Heart right ventricle (tissue), 16 donors: ENCODE measurements at regions not wholly inside any gene's neighbourhood (a gene's known extent, or its start where the extent isn't known, plus 50 kb on each side); places are given as distances from the start of the nearest gene placed in this dataset.
"Not testable (repeated sequence)": the region's sequence is repeated elsewhere in the genome, so short reads cannot be mapped to it uniquely, and the experiment has no call there.

ENCODE experiments used
- ATAC-seq, 8 donors: fragments of 200-7000 bp; cut with Tn5 transposase; one replicate each; pipeline ENCODE4 v1.9.1; 2020; ENCODE audit warnings: mild to moderate bottlenecking in 8 of 8, moderate library complexity in 8 of 8, moderate number of reproducible peaks in 1 of 8
- DNase-seq, 2 donors: peaks; one replicate each; pipeline ENCODE4 v3.0.0-alpha.2; 2020
- H3K27ac ChIP-seq, 10 donors: fragments of 200-600 bp; sonication (generic) in 2 of 10; one replicate each; pipeline versions ENCODE4 v1.5.0 to v1.8.0; 2020 to 2022; ENCODE audit warnings: mild to moderate bottlenecking in 3 of 10
- H3K27me3 ChIP-seq, 7 donors: fragments of 200-600 bp; one replicate each; pipeline ENCODE4 v1.8.0; 2021 to 2022; ENCODE audit warnings: mild to moderate bottlenecking in 2 of 7
- H3K36me3 ChIP-seq, 9 donors: fragments of 200-600 bp; sonication (generic) in 1 of 9; one replicate each; pipeline versions ENCODE4 v1.5.0 to v1.8.0; 2020 to 2022; ENCODE audit warnings: mild to moderate bottlenecking in 2 of 9
- H3K4me1 ChIP-seq, 9 donors: fragments of 200-600 bp; sonication (generic) in 1 of 9; one replicate each; pipeline versions ENCODE4 v1.5.0 to v1.8.0; 2020 to 2022; ENCODE audit warnings: mild to moderate bottlenecking in 4 of 9
- H3K4me3 ChIP-seq, 10 donors: fragments of 200-600 bp; sonication (generic) in 2 of 10; one replicate each; pipeline versions ENCODE4 v1.5.0 to v1.8.0; 2020 to 2022; ENCODE audit warnings: mild to moderate bottlenecking in 7 of 10, moderate library complexity in 2 of 10
- H3K9me3 ChIP-seq, 11 donors: fragments of 200-600 bp in 10 of 11; sonication (generic) in 2 of 11; one replicate each; pipeline versions ENCODE4 v1.5.0 to v1.8.0; 2013 to 2022; ENCODE audit warnings: mild to moderate bottlenecking in 2 of 11, control low read depth in 1 of 11, moderate library complexity in 1 of 11
- WGBS, 2 donors: extraction: QIAGEN DNeasy Blood & Tissue Kit; methylation state at CpG; one replicate each; pipeline ENCODE4 v1.1.7; 2013; ENCODE audit warnings: inconsistent platforms in 1 of 2; 5-methylcytosine and 5-hydroxymethylcytosine counted together
- intact Hi-C, 10 donors: fragments of 100-400 bp; cut with DNase I; formaldehyde crosslinking; loops; one replicate each; pipeline versions ENCODE4 v1.11.1 to v1.14.2; 2022
- TF ChIP-seq, protein P1 (sequence below), 9 donors: fragments of 200-600 bp; sonication (generic) in 2 of 9; IDR thresholded peaks; one replicate each; pipeline versions ENCODE4 v1.5.0 to v1.8.0; 2021 to 2022; ENCODE audit warnings: antibody characterized with exemption in 9 of 9, mild to moderate bottlenecking in 5 of 9, moderate library complexity in 1 of 9
- donor health status: Arrhythmogenic right ventricular cardiomyopathy.
- donor health status: ischemic (EF 13 %, LVEDD 7.1; RV severe dilation, severe dysfunction).
- donor health status: healthy with polysubstance abuse.
- donor health status: DM: no; HTN: yes; CAD: no.
- donor health status: DM: no; HTN: no; CAD: no.
- donor health status: ischemic (EF 25% LVEDD 6.9; RV normal size, moderate dysfunction).
- donor health status: ischemic (EF 25% LVEDD 5.7; RV mildly dilated, moderate dysfunction).
- donor health status: healthy.
- donor health status: DM: yes; HTN: yes; CAD: no.
- donor health status: Ischemic cardiomyopathy.
- donor health status: ischemic (EF 35%, LVEDD 5.7; RV mildly dilated, moderate dysfunction).
- donor health status: nonischemic (EF 11% LVEDD 7.7; RV severe dilation, severe dysfunction).
- donor health status: DM: yes; HTN: yes; CAD: no.
- donor health status: PGD.
- donor health status: ischemic (EF 29% LVEDD 5.4; RV normal size, mild dysfunction).
- donor health status: nonischemic (EF 23%, LVEDD 6.1; RV moderate dilation, normal function).

GRCh38 chr4:116108606-116109005 is 976.8 kb downstream of the TRAM1L1 start:
- no peak overlapping the region for H3K4me3 ChIP-seq
- H3K9me3 ChIP-seq = no peaks in the 10 kb centered on the region
- 81 to 86% methylated on average over 8 of the region's 8 CpGs for WGBS, 2 donors
- no peaks in the 10 kb centered on the region for H3K4me1 ChIP-seq
- intact Hi-C loops = no loop called here
- H3K27me3 ChIP-seq = no peaks in the 10 kb centered on the region
- no peaks in the 10 kb centered on the region for H3K36me3 ChIP-seq
- TF ChIP-seq, protein P1, sequence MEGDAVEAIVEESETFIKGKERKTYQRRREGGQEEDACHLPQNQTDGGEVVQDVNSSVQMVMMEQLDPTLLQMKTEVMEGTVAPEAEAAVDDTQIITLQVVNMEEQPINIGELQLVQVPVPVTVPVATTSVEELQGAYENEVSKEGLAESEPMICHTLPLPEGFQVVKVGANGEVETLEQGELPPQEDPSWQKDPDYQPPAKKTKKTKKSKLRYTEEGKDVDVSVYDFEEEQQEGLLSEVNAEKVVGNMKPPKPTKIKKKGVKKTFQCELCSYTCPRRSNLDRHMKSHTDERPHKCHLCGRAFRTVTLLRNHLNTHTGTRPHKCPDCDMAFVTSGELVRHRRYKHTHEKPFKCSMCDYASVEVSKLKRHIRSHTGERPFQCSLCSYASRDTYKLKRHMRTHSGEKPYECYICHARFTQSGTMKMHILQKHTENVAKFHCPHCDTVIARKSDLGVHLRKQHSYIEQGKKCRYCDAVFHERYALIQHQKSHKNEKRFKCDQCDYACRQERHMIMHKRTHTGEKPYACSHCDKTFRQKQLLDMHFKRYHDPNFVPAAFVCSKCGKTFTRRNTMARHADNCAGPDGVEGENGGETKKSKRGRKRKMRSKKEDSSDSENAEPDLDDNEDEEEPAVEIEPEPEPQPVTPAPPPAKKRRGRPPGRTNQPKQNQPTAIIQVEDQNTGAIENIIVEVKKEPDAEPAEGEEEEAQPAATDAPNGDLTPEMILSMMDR (IDR thresholded peaks at IDR 0.05) = no peak
- no peak overlapping the region for H3K27ac ChIP-seq
- DNase-seq = no peak
- no peak for ATAC-seq

DNA sequence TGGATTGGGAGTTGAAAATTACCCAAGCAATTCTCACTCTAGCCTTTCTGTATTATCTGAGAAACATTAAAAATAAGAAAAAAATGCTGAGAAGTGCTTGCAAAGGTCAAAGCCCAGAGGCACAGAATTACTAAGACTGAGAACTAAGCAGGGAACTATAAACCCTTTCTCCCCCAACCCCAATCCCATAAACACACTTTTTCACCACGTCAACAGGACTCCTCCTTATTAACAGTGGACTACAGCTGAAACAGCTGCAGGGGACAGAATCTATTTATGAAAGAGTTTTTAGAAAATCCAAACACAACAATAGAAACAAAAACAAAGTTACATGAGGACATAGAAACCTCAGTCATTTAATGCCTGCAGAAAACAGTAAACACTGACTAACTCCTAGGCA is 984.1 kb downstream of the TRAM1L1 start:
- Histone ChIP-seq H3K4me3 (no peak overlapping the region), H3K27me3 (no peaks in the 10 kb centered on the region), H3K9me3 (peaks cover 0 to 33% (median 7%) of the 10 kb centered on the region in 11 donors), H3K36me3 (no peaks in the 10 kb centered on the region), H3K4me1 (no peaks in the 10 kb centered on the region), H3K27ac (no peak overlapping the region)
- WGBS, 2 donors = 55 to 69% methylated on average over 1 of the region's 1 CpG
- TF ChIP-seq, protein P1 (IDR thresholded peaks at IDR 0.05) = no peak
- no peak for ATAC-seq
- no peak for DNase-seq
- intact Hi-C loops = no loop called here

- intact Hi-C loops = no loop called here
- no peak overlapping the region for H3K27ac ChIP-seq
- DNase-seq = no peak
- no peak overlapping the region for H3K4me3 ChIP-seq
- no peaks in the 10 kb centered on the region for H3K27me3 ChIP-seq
- ATAC-seq = no peak
- no peaks in the 10 kb centered on the region for H3K4me1 ChIP-seq
- TF ChIP-seq, protein P1 (IDR thresholded peaks at IDR 0.05) = no peak
- peaks cover 0 to 33% (median 7%) of the 10 kb centered on the region in 11 donors for H3K9me3 ChIP-seq
- H3K36me3 ChIP-seq = no peaks in the 10 kb centered on the region
Measured at GRCh38 chr4:116099596-116099995, 985.8 kb downstream of the TRAM1L1 start.

DNA sequence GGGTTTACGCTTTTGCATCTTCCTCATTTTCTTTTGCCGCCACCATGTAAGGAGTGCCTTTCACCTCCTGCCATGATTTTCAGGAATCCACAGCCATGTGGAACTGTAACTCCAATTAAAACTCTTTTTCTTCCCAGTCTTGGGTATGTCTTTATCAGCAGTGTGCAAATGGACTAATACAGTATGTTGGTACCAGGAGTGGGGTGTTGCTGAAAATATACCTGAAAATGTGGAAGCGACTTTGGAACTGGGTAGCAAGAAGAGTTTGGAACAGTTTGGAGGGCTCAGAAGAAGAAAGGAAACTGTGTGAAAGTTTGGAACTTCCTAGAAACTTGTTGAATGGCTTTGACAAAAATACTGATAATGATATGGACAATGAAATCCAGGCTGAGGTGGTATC is 983.9 kb upstream of the NDST4 start:
- 93 to 98% methylated on average over 3 of the region's 3 CpGs for WGBS, 2 donors
- DNase-seq, H3K36me3 ChIP-seq, intact Hi-C loops, ATAC-seq, H3K4me1 ChIP-seq, H3K27ac ChIP-seq, H3K4me3 ChIP-seq, H3K27me3 ChIP-seq: not testable (repeated sequence)
- H3K9me3 ChIP-seq = peaks cover 0 to 33% (median 7%) of the 10 kb centered on the region in 11 donors

DNA sequence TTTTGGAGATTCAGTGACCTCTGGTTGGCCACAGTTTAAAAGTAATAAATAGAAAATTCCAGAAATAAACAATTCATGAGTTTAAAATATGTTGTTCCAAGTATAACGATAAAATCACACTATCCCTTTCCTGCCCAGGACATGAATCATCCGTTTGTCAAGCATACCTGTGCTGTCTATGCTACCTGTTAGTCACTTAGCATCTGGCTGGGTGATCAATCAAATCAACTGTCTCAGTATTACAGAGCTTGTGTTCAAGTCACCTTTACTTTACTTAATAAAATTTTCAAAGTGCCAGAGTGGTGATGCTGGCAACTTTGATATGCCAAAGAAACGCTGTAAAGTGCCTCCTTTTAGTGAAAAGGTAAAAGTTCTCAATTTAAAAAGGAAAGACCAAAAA is 979.5 kb upstream of the NDST4 start:
- DNase-seq (no peak), ATAC-seq (no peak)
- 68 to 69% methylated on average over 3 of the region's 3 CpGs for WGBS, 2 donors
- no peaks in the 10 kb centered on the region for H3K4me1 ChIP-seq
- no peaks in the 10 kb centered on the region for H3K27me3 ChIP-seq
- intact Hi-C loops = no loop called here
- peaks cover 0 to 19% (median 4%) of the 10 kb centered on the region in 11 donors for H3K9me3 ChIP-seq
- H3K36me3 ChIP-seq = no peaks in the 10 kb centered on the region
- no peak overlapping the region for H3K4me3 ChIP-seq
- H3K27ac ChIP-seq = no peak overlapping the region
- TF ChIP-seq, protein P1 (IDR thresholded peaks at IDR 0.05) = no peak
